PC-3 (cell line): ENCODE measurements at regions not wholly inside any gene's neighbourhood (a gene's known extent, or its start where the extent isn't known, plus 50 kb on each side); places are given as distances from the start of the nearest gene placed in this dataset.

Experiments used
- ATAC-seq: fragments of 200-7000 bp; cut with Tn5 transposase; 2 replicates; pipeline ENCODE4 v1.9.1; 2020; ENCODE audit warnings: mild to moderate bottlenecking, moderate library complexity
- BruUV-seq: library from RNA; stranded (reverse); fragments of 400-500 nt; replicated peaks from 2 replicates; lab custom pipeline; 2021; lab: Mats Ljungman, UMichigan
- CTCF ChIA-PET: fragments of 300-600 bp; sonication (Branson Sonifier 250); formaldehyde crosslinking; loops from one replicate; lab custom pipeline; 2022; ENCODE audit warnings: antibody characterized with exemption; lab: Charles Lee
- POLR2A ChIA-PET: fragments of 300-600 bp; sonication (Branson Sonifier 250); formaldehyde crosslinking; loops from one replicate; lab custom pipeline; 2022; ENCODE audit warnings: antibody characterized with exemption; ENCODE audit not compliant: unreplicated experiment; lab: Charles Lee
- DNase-seq: peaks from one replicate; pipeline ENCODE4 v3.0.0-alpha.2; 2015
- H2AFZ ChIP-seq: fragments of 300-600 bp; sonication (generic); 2 replicates; pipeline ENCODE4 v1.6.0; 2016; ENCODE audit warnings: antibody characterized with exemption, low read length
- H3F3A ChIP-seq: fragments of 300-600 bp; sonication (generic); one replicate; pipeline ENCODE4 v1.6.0; 2017; ENCODE audit warnings: antibody characterized with exemption, low read length, control low read depth, mild to moderate bottlenecking; ENCODE audit not compliant: unreplicated experiment
- H3K27ac ChIP-seq: fragments of 300-600 bp; sonication (generic); 2 replicates; pipeline ENCODE4 v1.5.1; 2016; ENCODE audit warnings: mild to moderate bottlenecking, low read length
- H3K27me3 ChIP-seq: fragments of 300-600 bp; sonication (generic); 2 replicates; pipeline ENCODE4 v1.6.1; 2016; ENCODE audit warnings: low read length, mixed read lengths
- H3K36me3 ChIP-seq: fragments of 300-600 bp; sonication (generic); 2 replicates; pipeline ENCODE4 v1.6.1; 2016; ENCODE audit warnings: low read depth, mixed run types, low read length, mixed read lengths
- H3K4me1 ChIP-seq: fragments of 300-600 bp; sonication (generic); 2 replicates; pipeline ENCODE4 v1.5.1; 2016; ENCODE audit warnings: low read length; ENCODE audit not compliant: insufficient read depth
- H3K4me2 ChIP-seq: fragments of 300-600 bp; sonication (generic); 2 replicates; pipeline ENCODE4 v1.6.0; 2016; ENCODE audit warnings: low read length
- H3K4me3 ChIP-seq: fragments of 300-600 bp; sonication (generic); 2 replicates; pipeline ENCODE4 v1.5.1; 2016; ENCODE audit warnings: mild to moderate bottlenecking, low read length, mixed read lengths
- H3K79me2 ChIP-seq: fragments of 300-600 bp; sonication (generic); 2 replicates; pipeline ENCODE4 v1.6.1; 2017; ENCODE audit warnings: low read length, mixed read lengths
- H3K9ac ChIP-seq: fragments of 300-600 bp; sonication (generic); 2 replicates; pipeline ENCODE4 v1.6.0; 2016; ENCODE audit warnings: mild to moderate bottlenecking, low read length
- H3K9me2 ChIP-seq: fragments of 300-600 bp; sonication (generic); replicated peaks from 2 replicates; pipeline ENCODE4 v1.6.1; 2016; ENCODE audit warnings: mixed run types, low read length, mixed read lengths
- H3K9me3 ChIP-seq: fragments of 300-600 bp; sonication (generic); 2 replicates; pipeline ENCODE4 v1.6.1; 2016; ENCODE audit warnings: low read length, mixed read lengths
- H4K20me1 ChIP-seq: fragments of 300-600 bp; sonication (generic); 2 replicates; pipeline ENCODE4 v1.6.1; 2016; ENCODE audit warnings: low read length, mixed read lengths
- EZH2 ChIP-seq: fragments of 300-600 bp; sonication (generic); IDR thresholded peaks from one replicate; pipeline ENCODE4 v1.6.1; 2017; ENCODE audit warnings: antibody characterized with exemption, mild to moderate bottlenecking, low read length; ENCODE audit not compliant: unreplicated experiment
- EZH2phosphoT487 ChIP-seq: fragments of 300-600 bp; sonication (generic); IDR thresholded peaks from 2 replicates; pipeline ENCODE4 v1.6.1; 2018; ENCODE audit warnings: mild to moderate bottlenecking, antibody characterized with exemption, low read length, borderline replicate concordance
- intact Hi-C: fragments of 100-400 bp; cut with micrococcal nuclease; formaldehyde crosslinking; loops from 2 replicates; pipeline ENCODE4 v1.9.0; 2023
- TF ChIP-seq, protein P1 (sequence below): fragments of 300-600 bp; sonication (generic); conservative IDR thresholded peaks from 2 replicates; pipeline ENCODE4 v1.5.1; 2017; ENCODE audit warnings: antibody characterized with exemption, low read depth, mild to moderate bottlenecking, low read length

DNA sequence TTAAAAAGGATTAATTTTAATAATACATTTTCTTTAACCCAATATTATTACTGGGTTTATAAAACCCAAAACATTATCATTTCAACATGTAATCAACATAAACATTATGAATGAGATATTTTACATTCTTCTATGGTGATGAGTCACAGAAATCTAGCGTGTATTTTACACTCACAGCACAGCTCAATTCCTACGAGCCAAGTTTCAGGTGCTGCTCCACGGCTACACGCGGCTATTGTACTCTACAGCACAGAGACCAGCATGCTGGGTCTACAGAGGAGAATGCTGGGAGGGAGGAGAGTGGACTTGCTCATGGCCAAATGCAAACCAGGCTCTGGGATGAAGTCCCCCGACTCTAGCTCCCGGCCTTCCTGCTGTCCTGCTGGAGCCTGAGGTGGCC is 72.0 kb upstream of the LMO1 start:
- Histone ChIP-seq H2AFZ (peak overlapping the region; percentile 32; the same call in 1 of the 2 replicates), H3K27ac (peak overlapping the region; percentile 91), H3F3A (no peaks in the 10 kb centered on the region), H3K9me3 (no peaks in the 10 kb centered on the region), H4K20me1 (no peaks in the 10 kb centered on the region), H3K27me3 (no peaks in the 10 kb centered on the region), H3K9ac (peak overlapping the region; percentile 38), H3K4me3 (peak overlapping the region; percentile 44; the same call in 1 of the 2 replicates), H3K4me2 (peak overlapping the region; percentile 80), H3K79me2 (no peaks in the 10 kb centered on the region), H3K36me3 (no peaks in the 10 kb centered on the region), H3K4me1 (peaks cover 44% of the 10 kb centered on the region), H3K9me2 (no peaks in the 10 kb centered on the region)
- POLR2A ChIA-PET = interaction anchor here (0.5 kb wide), 1 partner anchor 8 kb away, joined by 7 read pairs; no protein-coding TSS in a partner anchor
- CTCF ChIA-PET = no interaction called here
- intact Hi-C loops = no loop called here
- BruUV-seq = no TSS peak
- DNase-seq = peak; percentile 57
- peak; percentile 32; the same call in 1 of the 2 replicates for ATAC-seq
- TF ChIP-seq, protein P1, sequence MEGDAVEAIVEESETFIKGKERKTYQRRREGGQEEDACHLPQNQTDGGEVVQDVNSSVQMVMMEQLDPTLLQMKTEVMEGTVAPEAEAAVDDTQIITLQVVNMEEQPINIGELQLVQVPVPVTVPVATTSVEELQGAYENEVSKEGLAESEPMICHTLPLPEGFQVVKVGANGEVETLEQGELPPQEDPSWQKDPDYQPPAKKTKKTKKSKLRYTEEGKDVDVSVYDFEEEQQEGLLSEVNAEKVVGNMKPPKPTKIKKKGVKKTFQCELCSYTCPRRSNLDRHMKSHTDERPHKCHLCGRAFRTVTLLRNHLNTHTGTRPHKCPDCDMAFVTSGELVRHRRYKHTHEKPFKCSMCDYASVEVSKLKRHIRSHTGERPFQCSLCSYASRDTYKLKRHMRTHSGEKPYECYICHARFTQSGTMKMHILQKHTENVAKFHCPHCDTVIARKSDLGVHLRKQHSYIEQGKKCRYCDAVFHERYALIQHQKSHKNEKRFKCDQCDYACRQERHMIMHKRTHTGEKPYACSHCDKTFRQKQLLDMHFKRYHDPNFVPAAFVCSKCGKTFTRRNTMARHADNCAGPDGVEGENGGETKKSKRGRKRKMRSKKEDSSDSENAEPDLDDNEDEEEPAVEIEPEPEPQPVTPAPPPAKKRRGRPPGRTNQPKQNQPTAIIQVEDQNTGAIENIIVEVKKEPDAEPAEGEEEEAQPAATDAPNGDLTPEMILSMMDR = no peak

DNA sequence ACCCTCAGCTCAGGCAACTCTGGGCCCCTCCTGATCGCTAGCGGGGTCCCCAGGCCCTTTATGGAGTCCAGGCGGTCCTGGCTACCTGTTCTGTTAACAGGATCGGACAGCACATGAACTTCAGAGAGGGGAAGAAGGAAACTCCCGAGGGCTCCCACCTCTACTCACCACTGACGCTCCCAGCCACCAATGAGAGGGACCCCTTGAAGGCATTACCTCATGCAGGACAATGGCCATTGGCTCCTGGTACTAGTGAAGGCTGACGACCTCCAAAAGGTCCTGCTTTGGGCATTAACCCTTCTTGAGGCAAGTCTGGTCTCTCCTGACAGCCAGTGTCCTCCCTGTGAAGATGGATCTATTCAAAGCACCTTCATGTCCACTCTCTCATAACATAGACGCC is 71.5 kb upstream of the LMO1 start:
- Histone ChIP-seq H3F3A (no peaks in the 10 kb centered on the region), H3K9me3 (no peaks in the 10 kb centered on the region), H3K4me1 (peaks cover 44% of the 10 kb centered on the region), H4K20me1 (no peaks in the 10 kb centered on the region), H2AFZ (no peak overlapping the region), H3K4me2 (no peak overlapping the region; the same call in 1 of the 2 replicates), H3K4me3 (no peak overlapping the region), H3K9me2 (no peaks in the 10 kb centered on the region), H3K79me2 (no peaks in the 10 kb centered on the region), H3K9ac (no peak overlapping the region), H3K27me3 (no peaks in the 10 kb centered on the region), H3K27ac (no peak overlapping the region), H3K36me3 (no peaks in the 10 kb centered on the region)
- TF ChIP-seq, protein P1 = no peak
- TF ChIP-seq EZH2 (no peak), EZH2phosphoT487 (no peak)
- ATAC-seq (no peak), DNase-seq (no peak)
- ChIA-PET POLR2A (interaction anchor here (0.5 kb wide), 1 partner anchor 8 kb away, joined by 7 read pairs; no protein-coding TSS in a partner anchor), CTCF (no interaction called here)
- intact Hi-C loops = no loop called here
- BruUV-seq = no TSS peak

DNA sequence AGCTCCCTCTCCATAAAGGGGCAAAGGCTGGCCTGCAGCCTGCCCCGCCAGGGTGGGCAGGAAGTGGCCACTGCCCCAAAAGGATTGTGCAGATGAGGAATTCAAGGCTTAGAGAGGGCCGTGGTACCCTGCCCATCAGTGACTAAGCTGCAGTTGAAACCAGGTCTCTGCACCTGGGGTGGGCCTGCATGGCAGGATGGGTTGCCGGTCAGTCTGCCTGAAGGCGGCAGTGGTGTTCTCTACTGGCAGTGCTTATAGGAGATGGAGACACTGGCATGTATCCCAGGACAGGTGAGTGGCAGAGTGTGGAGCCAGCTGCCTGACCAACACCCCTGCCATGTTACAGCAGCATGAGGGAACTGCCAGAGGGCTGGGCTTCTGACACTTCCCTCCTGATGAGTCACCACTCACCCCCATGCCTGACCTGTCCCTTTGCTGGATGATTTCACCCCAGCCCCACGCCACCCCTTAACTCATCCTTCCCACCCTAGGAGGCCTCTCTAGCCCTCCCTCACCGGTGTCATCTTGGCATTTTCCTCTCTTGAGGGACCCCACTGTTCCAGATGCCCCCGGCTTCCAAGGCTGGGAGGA is 70.2 kb upstream of the LMO1 start:
- Histone ChIP-seq H3K27ac (no peak overlapping the region), H3K4me1 (peaks cover 50% of the 10 kb centered on the region), H3F3A (no peaks in the 10 kb centered on the region), H3K4me2 (no peak overlapping the region), H4K20me1 (no peaks in the 10 kb centered on the region), H3K9me3 (no peaks in the 10 kb centered on the region), H3K4me3 (no peak overlapping the region), H3K36me3 (no peaks in the 10 kb centered on the region), H3K79me2 (no peaks in the 10 kb centered on the region), H3K27me3 (no peaks in the 10 kb centered on the region), H2AFZ (no peak overlapping the region), H3K9me2 (no peaks in the 10 kb centered on the region), H3K9ac (no peak overlapping the region)
- DNase-seq = peak; percentile 83
- ATAC-seq = peak; percentile 49
- BruUV-seq = no TSS peak
- TF ChIP-seq, protein P1 = peak; percentile 71
- TF ChIP-seq EZH2phosphoT487 = no peak
- ChIA-PET CTCF (interaction anchor here (0.9 kb wide), 1 partner anchor 21 kb away, joined by 3 read pairs; no protein-coding TSS in a partner anchor), POLR2A (no interaction called here)
- intact Hi-C loops = no loop called here
